ENCODE measurements at regions not wholly inside any gene's neighbourhood (a gene's known extent, or its start where the extent isn't known, plus 50 kb on each side); places are given as distances from the start of the nearest gene placed in this dataset.
"Not testable (repeated sequence)": the region's sequence is repeated elsewhere in the genome, so short reads cannot be mapped to it uniquely, and the experiment has no call there.

GRCh38 chr20:55135923-55136322 lies 660.5 kb downstream of the DOK5 start:
- Mint-ChIP-seq H3K27ac (ENCODE audit: unreplicated experiment) (no peak overlapping the region), H3K36me3 (ENCODE audit: low read depth, unreplicated experiment) (no peaks in the 10 kb centered on the region), H3K4me3 (ENCODE audit: unreplicated experiment) (no peak overlapping the region), H3K4me1 (ENCODE audit: unreplicated experiment) (no peaks in the 10 kb centered on the region), H3K9me3 (ENCODE audit: unreplicated experiment) (peaks cover 32% of the 10 kb centered on the region), H3K27me3 (ENCODE audit: unreplicated experiment) (peaks cover 1% of the 10 kb centered on the region)
- TF ChIP-seq CTCF (IDR thresholded peaks at IDR 0.05; ENCODE audit: unreplicated experiment): no peak
- DNase-seq (ENCODE audit: low spot score): no peak

DNA sequence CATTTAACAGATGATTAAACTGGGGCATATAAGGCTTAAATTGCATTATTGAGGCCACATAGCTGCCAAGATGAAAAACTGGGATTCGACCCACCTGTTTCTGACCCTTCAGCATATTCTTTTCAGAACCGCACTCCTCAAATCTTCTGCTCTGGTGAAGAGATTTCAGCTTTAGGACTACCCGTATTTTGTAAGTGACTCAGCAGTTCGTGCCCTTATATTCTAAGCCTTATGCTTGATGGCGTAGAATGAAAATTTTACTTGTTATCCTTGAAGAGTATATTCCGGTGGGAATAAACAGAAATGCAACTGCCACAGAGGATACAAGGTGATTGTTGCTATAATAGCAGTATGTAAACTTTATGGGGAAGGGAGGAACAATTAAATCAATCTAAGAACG lies 657.1 kb downstream of the DOK5 start:
- Mint-ChIP-seq H3K9me3 (ENCODE audit: unreplicated experiment) (peaks cover 26% of the 10 kb centered on the region), H3K27ac (ENCODE audit: unreplicated experiment) (no peak overlapping the region), H3K36me3 (ENCODE audit: low read depth, unreplicated experiment) (no peaks in the 10 kb centered on the region), H3K4me1 (ENCODE audit: unreplicated experiment) (no peaks in the 10 kb centered on the region), H3K27me3 (ENCODE audit: unreplicated experiment) (peaks cover 1% of the 10 kb centered on the region), H3K4me3 (ENCODE audit: unreplicated experiment) (no peak overlapping the region)
- no peak for TF ChIP-seq CTCF (IDR thresholded peaks at IDR 0.05; ENCODE audit: unreplicated experiment)
- no peak for DNase-seq (ENCODE audit: low spot score)

- not testable (repeated sequence) for H3K4me3 Mint-ChIP-seq (ENCODE audit: unreplicated experiment); H3K27ac Mint-ChIP-seq (ENCODE audit: unreplicated experiment); H3K4me1 Mint-ChIP-seq (ENCODE audit: unreplicated experiment); H3K36me3 Mint-ChIP-seq (ENCODE audit: low read depth, unreplicated experiment); H3K27me3 Mint-ChIP-seq (ENCODE audit: unreplicated experiment); DNase-seq (ENCODE audit: low spot score)
- H3K9me3 Mint-ChIP-seq (ENCODE audit: unreplicated experiment): peaks cover 12% of the 10 kb centered on the region
These were observed 642.2 kb downstream of the DOK5 start for GRCh38 chr20:55117577-55117976.

- Mint-ChIP-seq H3K27me3 (ENCODE audit: unreplicated experiment) (no peaks in the 10 kb centered on the region), H3K36me3 (ENCODE audit: low read depth, unreplicated experiment) (no peaks in the 10 kb centered on the region), H3K4me3 (ENCODE audit: unreplicated experiment) (no peak overlapping the region), H3K9me3 (ENCODE audit: unreplicated experiment) (peaks cover 17% of the 10 kb centered on the region), H3K4me1 (ENCODE audit: unreplicated experiment) (no peaks in the 10 kb centered on the region), H3K27ac (ENCODE audit: unreplicated experiment) (no peak overlapping the region)
- TF ChIP-seq CTCF (IDR thresholded peaks at IDR 0.05; ENCODE audit: unreplicated experiment): no peak
- no peak for DNase-seq (ENCODE audit: low spot score)
These were observed 641.2 kb downstream of the DOK5 start for GRCh38 chr20:55116598-55116997.

- peaks cover 6% of the 10 kb centered on the region for H3K27me3 Mint-ChIP-seq (ENCODE audit: unreplicated experiment)
- no peak overlapping the region for H3K27ac Mint-ChIP-seq (ENCODE audit: unreplicated experiment)
- peaks cover 6% of the 10 kb centered on the region for H3K36me3 Mint-ChIP-seq (ENCODE audit: low read depth, unreplicated experiment)
- no peaks in the 10 kb centered on the region for H3K4me1 Mint-ChIP-seq (ENCODE audit: unreplicated experiment)
- H3K4me3 Mint-ChIP-seq (ENCODE audit: unreplicated experiment): no peak overlapping the region
- peaks cover 33% of the 10 kb centered on the region for H3K9me3 Mint-ChIP-seq (ENCODE audit: unreplicated experiment)
- TF ChIP-seq CTCF (IDR thresholded peaks at IDR 0.05; ENCODE audit: unreplicated experiment): no peak
- DNase-seq (ENCODE audit: low spot score): no peak
These were observed 627.8 kb downstream of the DOK5 start for GRCh38 chr20:55103188-55103587.

- no peaks in the 10 kb centered on the region for H3K4me1 Mint-ChIP-seq (ENCODE audit: unreplicated experiment)
- no peaks in the 10 kb centered on the region for H3K27me3 Mint-ChIP-seq (ENCODE audit: unreplicated experiment)
- no peak overlapping the region for H3K4me3 Mint-ChIP-seq (ENCODE audit: unreplicated experiment)
- no peak for DNase-seq (ENCODE audit: low spot score)
- H3K27ac Mint-ChIP-seq (ENCODE audit: unreplicated experiment): no peak overlapping the region
- TF ChIP-seq CTCF (IDR thresholded peaks at IDR 0.05; ENCODE audit: unreplicated experiment): no peak
- peaks cover 27% of the 10 kb centered on the region for H3K9me3 Mint-ChIP-seq (ENCODE audit: unreplicated experiment)
- H3K36me3 Mint-ChIP-seq (ENCODE audit: low read depth, unreplicated experiment): no peaks in the 10 kb centered on the region
These were observed 623.9 kb downstream of the DOK5 start for GRCh38 chr20:55099251-55099650.

Measured in endothelial cell (in vitro differentiated cells).